GM11168 (cell line): ENCODE measurements at regions not wholly inside any gene's neighbourhood (a gene's known extent, or its start where the extent isn't known, plus 50 kb on each side); places are given as distances from the start of the nearest gene placed in this dataset.

ENCODE experiments used
- in situ Hi-C: fragments of 300-500 bp; cut with MboI; formaldehyde crosslinking; loops from one replicate; pipeline ENCODE4 v1.12.0; 2022; ENCODE audit warnings: low sequenced_read_pairs; ENCODE audit not compliant: unreplicated experiment

DNA sequence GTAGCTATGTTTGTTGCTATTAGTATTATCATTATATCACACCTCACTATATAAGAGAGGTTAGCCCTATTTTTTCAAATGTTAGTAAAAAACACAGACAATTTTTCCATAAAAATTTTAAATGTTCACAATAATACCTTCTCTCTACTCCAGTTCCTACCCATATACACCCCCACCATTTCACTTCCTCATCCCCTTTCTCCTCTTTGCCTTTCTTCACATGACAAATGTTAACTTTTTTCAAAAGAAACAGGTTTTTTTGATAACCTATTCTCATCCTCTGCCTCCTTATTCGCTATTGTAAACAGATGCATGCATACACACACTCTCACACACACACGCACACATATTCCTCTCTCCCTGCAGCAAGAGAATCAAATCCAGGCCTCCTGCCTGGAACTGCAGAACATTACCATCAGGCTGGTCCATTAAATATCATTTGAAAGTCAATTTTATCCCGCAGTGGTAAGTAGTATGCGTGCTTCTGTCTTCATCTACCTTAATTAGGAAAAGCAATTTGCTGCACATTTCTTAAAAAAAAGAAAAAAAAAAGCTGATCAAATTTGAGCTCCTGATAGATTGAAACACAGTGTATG, 55.5 kb downstream of the MID1IP1 start:
- in situ Hi-C loops = no loop called here

- in situ Hi-C loops = no loop called here
Observed at GRCh38 chrX:38857736-38858523, 56.7 kb downstream of the MID1IP1 start.

DNA sequence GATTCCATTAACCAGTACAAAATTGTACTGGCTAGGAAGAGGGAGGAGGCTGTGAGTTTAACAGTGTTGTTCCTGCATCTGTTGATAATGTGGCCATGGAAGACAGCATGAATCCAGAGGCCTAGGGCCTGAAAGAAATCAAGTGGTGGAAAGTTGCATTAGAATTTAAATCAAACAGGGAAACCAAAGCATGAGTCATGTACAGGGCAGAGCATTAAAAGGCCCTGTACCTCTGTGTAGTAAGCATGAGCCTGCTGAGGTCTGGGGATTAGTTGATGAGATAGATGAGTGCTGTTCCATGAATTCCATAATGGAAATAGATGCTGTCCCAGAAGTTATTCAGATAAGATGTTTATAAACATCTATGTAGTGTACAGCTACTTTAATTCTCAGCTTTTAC, 58.3 kb downstream of the MID1IP1 start:
- in situ Hi-C loops = no loop called here

DNA sequence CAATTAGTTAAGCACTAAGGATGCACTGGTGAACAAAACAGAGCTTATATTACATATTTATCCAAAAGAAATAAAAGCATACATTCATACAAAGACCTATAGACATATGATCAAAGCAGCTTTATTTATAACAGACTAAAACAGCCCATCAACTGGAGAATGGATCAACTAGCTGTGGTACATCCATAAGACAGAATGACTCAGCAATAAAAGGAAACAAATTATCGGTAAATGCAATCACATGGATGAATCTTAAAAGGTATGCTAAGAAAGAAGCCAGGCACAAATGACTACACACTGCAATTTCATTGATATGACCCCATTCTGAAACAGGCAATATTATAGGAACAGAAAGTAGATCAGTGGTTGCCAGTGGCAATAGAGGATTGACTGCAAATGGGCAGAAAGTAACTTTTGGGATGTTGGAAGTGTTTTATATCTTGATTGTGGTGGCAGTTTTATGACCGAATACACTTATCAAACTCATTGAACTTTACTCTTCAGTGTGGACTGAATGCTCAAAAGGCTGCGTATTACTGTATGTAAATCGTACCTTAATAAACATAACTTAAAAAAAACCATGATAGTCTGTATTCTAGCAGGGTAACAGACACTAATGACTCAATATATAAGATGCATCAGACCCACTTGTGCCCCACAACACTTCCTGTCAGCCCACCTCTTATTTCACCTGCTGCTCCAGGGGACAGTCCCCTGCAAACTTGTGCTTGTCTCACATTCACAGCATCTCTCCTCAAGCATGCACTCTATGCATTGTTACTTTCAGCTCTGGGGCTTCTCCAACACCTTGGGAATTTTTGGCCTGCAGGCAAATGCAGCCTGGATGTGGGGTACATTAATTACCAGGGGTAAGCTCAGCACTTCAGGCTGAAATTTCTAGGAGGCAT, 59.1 kb downstream of the MID1IP1 start:
- in situ Hi-C loops = no loop called here

DNA sequence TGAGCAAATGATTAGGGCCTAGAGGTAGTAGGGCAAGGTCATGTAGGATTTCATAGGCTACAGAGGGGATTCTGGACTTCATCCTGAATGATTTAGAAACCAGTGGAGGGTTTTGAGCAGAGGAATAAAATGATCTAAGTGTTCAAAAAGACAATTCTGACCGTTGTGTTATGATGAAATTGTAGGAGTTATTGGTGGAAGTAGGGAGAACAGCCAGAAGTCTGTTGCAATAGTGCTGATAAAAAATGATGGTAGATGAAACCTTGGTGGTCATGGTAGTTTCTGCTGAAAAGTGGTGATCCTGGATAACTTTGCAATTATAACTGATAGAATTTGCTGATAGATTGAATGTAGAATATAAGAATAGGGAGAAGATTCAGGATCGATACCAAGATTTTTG, 60.2 kb downstream of the MID1IP1 start:
- in situ Hi-C loops = no loop called here

GRCh38 chrX:38862100-38862499, 60.8 kb downstream of the MID1IP1 start:
- in situ Hi-C loops = no loop called here

DNA sequence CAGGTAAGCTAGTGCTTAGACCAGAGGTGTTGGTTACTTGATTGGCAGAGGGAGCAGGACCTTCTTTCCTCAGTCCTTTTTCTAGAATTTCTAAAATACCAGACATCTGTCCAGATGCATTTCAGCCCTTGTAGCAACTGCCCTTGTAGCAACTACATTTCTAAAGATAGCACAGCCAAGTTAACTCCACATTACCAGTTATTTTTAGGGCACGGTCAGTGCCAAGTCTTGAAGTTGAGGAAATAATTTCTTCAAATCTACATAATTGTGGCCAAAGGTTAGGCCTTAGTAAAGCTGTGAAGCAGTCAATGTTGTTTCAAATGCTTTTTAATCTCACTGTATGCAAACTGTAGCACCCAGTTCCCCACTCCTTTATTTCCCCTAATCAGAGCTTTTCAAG, 62.9 kb downstream of the MID1IP1 start:
- in situ Hi-C loops = no loop called here

- in situ Hi-C loops = no loop called here
Observed at GRCh38 chrX:38868321-38868720, 67.1 kb downstream of the MID1IP1 start.

DNA sequence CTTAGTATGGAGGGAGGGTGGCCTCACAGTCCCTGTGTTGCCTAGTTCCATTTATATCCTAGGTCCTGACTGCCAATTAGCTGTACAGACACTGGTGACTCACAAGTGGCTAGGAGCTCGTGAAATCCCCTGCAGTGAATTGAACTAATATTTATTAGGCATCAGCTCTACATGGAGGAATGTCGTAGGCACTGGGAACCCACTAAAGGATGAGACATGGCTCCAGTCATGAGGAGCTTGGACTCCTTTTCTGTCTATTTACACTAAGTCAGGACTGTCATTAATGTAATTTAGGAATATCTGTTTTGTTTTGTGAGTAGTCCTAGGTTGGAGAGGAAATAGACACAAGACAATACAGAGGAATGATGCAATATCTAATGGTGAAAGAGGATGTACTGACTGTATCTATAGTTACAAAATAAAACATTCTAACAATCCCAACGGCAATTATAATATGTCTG, 67.7 kb downstream of the MID1IP1 start:
- in situ Hi-C loops = no loop called here

- in situ Hi-C loops = no loop called here
Observed at GRCh38 chrX:38870361-38870895, 69.2 kb downstream of the MID1IP1 start.

DNA sequence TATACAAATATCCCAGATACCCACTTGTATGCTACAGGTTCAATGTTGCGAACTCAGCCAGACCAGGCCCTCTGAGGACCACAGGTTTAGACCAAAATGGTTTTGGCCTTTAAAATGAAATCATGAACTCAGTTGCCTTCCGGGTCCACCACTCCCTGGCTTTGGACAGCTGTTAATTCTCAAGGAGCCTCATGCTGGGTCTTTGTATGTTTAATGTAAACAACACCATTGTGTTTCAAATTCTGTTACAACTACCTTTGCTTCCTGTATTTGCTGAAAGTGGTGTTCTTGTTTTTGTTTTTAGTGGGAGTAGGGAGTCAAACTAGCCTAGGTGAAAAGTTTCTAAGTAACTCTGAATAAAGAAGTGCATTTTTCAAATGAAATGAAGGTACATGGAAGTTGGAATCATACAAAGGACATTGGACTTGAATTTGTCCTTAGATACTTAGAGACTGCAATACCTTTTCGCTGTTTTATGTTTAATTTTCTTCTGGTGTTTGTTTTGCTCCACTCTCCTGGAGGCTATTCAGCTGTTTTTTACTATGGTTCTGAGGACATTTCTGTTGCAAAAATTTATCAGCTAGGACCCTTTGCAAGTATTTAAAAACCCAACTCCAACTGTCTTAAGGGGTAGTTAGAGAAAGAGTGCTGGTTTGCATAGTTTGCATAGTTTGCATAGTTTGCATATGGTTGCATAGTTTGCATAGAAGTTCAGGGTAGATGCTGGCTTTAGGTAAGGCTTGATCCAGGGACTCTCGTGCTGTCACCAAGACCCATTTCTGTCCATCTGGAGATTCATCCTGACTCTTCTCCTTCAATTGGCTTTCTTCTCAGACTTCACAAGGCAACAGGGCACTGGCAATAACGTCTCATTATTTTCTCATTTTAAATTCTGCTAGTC, 70.1 kb downstream of the MID1IP1 start:
- in situ Hi-C loops = no loop called here

GRCh38 chrX:38877366-38877765, 76.1 kb downstream of the MID1IP1 start:
- in situ Hi-C loops = no loop called here

DNA sequence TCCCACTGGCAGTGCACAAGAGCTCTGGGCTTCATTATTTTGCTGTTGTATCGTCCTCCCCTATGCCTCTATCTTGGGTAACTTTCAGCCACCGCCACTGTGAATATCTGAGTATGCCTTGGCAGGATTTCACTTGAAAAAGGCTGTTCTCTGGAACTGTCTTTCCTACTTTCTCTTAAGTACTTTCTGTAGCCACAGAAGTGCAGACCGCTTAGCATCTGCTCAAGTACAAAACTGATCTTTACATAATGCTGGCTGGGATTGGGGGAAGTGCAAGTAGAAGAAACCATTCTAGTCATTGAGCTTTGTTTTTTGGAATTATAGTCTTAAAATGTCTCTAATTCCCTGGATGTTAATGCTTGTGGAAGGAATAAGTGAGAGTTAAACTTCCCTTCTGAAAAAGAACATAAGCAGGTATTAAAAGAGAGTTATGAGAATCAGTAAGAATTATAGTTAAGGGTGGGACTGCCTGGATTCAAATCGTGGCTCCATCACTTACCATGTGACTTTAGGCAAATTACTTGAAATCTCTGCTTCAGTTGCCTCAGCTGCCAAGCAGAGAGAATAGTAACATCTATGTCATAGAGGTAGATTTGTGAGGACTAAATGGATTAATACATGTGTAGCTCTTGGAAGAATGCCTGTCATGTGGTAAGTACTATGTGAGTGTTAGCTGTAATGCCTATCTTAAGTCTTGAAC, 77.5 kb downstream of the MID1IP1 start:
- in situ Hi-C loops = no loop called here

- in situ Hi-C loops = no loop called here
Observed at GRCh38 chrX:38879631-38880220, 78.5 kb downstream of the MID1IP1 start.

GRCh38 chrX:38880296-38880854, 79.1 kb downstream of the MID1IP1 start:
- in situ Hi-C loops = no loop called here

GRCh38 chrX:38881066-38881465, 79.8 kb downstream of the MID1IP1 start:
- in situ Hi-C loops = no loop called here

- in situ Hi-C loops = no loop called here
Observed at GRCh38 chrX:38881727-38882126, 80.5 kb downstream of the MID1IP1 start.

- in situ Hi-C loops = no loop called here
Observed at GRCh38 chrX:38882894-38883626, 81.8 kb downstream of the MID1IP1 start.
